Breast epithelium (tissue), 3 donors: ENCODE measurements at regions not wholly inside any gene's neighbourhood (a gene's known extent, or its start where the extent isn't known, plus 50 kb on each side); places are given as distances from the start of the nearest gene placed in this dataset.

Experiments
- CTCF ChIP-seq, 3 donors: fragments of 450-650 bp; IDR thresholded peaks; one replicate each; pipeline ENCODE4 v1.5.1; 2016 to 2017; ENCODE audit warnings: antibody characterized with exemption in 3 of 3, mild to moderate bottlenecking in 3 of 3, moderate library complexity in 3 of 3
- POLR2A ChIP-seq: fragments of 450-650 bp; IDR thresholded peaks from one replicate; pipeline ENCODE4 v1.6.1; 2016; ENCODE audit warnings: antibody characterized with exemption, mild to moderate bottlenecking, moderate library complexity

GRCh38 chr6:104251651-104252050, 608.1 kb downstream of the HACE1 start:
- TF ChIP-seq CTCF (IDR thresholded peaks at IDR 0.05) = no peak
- no peak for TF ChIP-seq POLR2A
